ENCODE measurements at regions not wholly inside any gene's neighbourhood (a gene's known extent, or its start where the extent isn't known, plus 50 kb on each side); places are given as distances from the start of the nearest gene placed in this dataset.

DNA sequence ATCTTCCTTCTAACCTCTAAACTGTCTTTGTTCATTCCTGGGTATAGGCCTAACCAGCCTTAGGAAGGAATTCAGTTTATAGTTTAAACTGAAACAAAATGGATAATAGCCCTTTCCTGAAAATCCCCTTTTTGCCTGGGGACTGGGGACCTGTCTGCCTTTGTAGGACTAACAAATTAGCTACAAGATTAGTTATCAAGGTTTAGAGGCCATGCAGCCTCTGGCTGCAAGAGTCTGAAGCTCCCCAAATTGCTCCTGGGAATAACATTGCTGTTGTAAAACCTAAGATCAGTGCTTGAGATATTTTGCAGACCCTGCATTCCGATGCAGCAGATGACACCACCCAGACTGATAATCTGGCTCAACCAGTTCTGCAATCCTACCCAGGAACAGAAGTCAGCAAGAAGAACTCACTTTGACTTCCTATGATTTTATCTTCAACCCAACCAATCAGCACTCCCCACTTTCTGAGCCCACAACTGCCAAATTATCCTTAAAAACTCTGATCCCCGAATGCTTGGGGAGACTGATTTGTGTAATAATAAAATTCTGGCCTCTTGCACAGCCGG, 96.6 kb upstream of the ETV3 start:
- Histone ChIP-seq H3K36me3 (ENCODE audit: control insufficient read depth, insufficient read depth, low read length) (no peaks in the 10 kb centered on the region), H3K4me1 (ENCODE audit: control insufficient read depth, insufficient read depth, low read length) (peaks cover 20% of the 10 kb centered on the region), H3K9ac (ENCODE audit: extremely low read depth, low read length, poor library complexity, severe bottlenecking) (no peak overlapping the region), H3K27ac (ENCODE audit: low read depth, low read length) (no peak overlapping the region), H3K9me3 (ENCODE audit: control insufficient read depth, low read length) (no peaks in the 10 kb centered on the region), H3K4me3 (ENCODE audit: low read length) (no peak overlapping the region), H3K27me3 (ENCODE audit: control insufficient read depth, insufficient read depth, low read length, poor library complexity, severe bottlenecking) (no peaks in the 10 kb centered on the region)
- Mint-ChIP-seq H3K4me1 (peaks cover 37% of the 10 kb centered on the region), H3K27ac (peak overlapping the region; percentile 10), H3K4me3 (no peak overlapping the region), H3K27me3 (ENCODE audit: insufficient read depth) (no peaks in the 10 kb centered on the region), H3K9me3 (no peaks in the 10 kb centered on the region), H3K36me3 (ENCODE audit: low read depth) (no peaks in the 10 kb centered on the region)
- TF ChIP-seq, protein P1, sequence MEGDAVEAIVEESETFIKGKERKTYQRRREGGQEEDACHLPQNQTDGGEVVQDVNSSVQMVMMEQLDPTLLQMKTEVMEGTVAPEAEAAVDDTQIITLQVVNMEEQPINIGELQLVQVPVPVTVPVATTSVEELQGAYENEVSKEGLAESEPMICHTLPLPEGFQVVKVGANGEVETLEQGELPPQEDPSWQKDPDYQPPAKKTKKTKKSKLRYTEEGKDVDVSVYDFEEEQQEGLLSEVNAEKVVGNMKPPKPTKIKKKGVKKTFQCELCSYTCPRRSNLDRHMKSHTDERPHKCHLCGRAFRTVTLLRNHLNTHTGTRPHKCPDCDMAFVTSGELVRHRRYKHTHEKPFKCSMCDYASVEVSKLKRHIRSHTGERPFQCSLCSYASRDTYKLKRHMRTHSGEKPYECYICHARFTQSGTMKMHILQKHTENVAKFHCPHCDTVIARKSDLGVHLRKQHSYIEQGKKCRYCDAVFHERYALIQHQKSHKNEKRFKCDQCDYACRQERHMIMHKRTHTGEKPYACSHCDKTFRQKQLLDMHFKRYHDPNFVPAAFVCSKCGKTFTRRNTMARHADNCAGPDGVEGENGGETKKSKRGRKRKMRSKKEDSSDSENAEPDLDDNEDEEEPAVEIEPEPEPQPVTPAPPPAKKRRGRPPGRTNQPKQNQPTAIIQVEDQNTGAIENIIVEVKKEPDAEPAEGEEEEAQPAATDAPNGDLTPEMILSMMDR (conservative IDR thresholded peaks at IDR 0.05), result no peak
- 67 to 91% methylated on average over 1 to 3 of the region's 3 CpGs for WGBS, 2 experiments (ENCODE audit: insufficient coverage in 1 of 2, insufficient read length in 1 of 2)
- DNase-seq, result no peak

DNA sequence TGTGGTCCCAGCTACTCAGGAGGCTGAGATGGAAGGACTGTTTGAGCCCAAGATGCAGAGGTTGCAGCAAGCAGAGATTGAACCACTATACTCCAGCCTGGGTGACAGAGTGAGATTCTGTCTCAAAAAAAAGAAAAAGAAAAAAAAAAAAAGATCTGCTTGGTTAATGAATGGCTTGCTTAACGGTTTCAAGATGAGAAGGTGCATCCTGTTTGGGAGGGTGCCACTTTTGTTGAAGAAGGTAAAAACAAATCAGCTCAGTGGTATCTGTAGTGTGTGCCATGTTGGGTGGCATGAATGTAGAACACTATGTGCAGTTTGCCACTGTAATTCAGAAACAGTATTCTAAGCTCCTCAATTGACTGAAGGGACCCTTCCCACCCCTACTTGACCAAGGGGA, 94.9 kb upstream of the ETV3 start:
- no peak for DNase-seq
- Histone ChIP-seq H3K4me1 (ENCODE audit: control insufficient read depth, insufficient read depth, low read length) (peaks cover 17% of the 10 kb centered on the region), H3K27ac (ENCODE audit: low read depth, low read length) (no peak overlapping the region), H3K36me3 (ENCODE audit: control insufficient read depth, insufficient read depth, low read length) (no peaks in the 10 kb centered on the region), H3K4me3 (ENCODE audit: low read length) (no peak overlapping the region), H3K9ac (ENCODE audit: extremely low read depth, low read length, poor library complexity, severe bottlenecking) (no peak overlapping the region), H3K9me3 (ENCODE audit: control insufficient read depth, low read length) (no peaks in the 10 kb centered on the region), H3K27me3 (ENCODE audit: control insufficient read depth, insufficient read depth, low read length, poor library complexity, severe bottlenecking) (no peaks in the 10 kb centered on the region)
- Mint-ChIP-seq H3K36me3 (ENCODE audit: low read depth) (no peaks in the 10 kb centered on the region), H3K4me1 (peaks cover 24% of the 10 kb centered on the region), H3K4me3 (no peak overlapping the region), H3K27ac (no peak overlapping the region), H3K9me3 (no peaks in the 10 kb centered on the region), H3K27me3 (ENCODE audit: insufficient read depth) (no peaks in the 10 kb centered on the region)
- 88 to 96% methylated on average over 1 of the region's 1 CpG for WGBS, 2 experiments (ENCODE audit: insufficient coverage in 1 of 2, insufficient read length in 1 of 2)
- TF ChIP-seq, protein P1 (conservative IDR thresholded peaks at IDR 0.05), result no peak

- H3K9ac ChIP-seq (ENCODE audit: extremely low read depth, low read length, poor library complexity, severe bottlenecking), result no peak overlapping the region
- no peak overlapping the region for H3K4me3 Mint-ChIP-seq
- H3K4me1 ChIP-seq (ENCODE audit: control insufficient read depth, insufficient read depth, low read length), result peaks cover 14% of the 10 kb centered on the region
- no peaks in the 10 kb centered on the region for H3K27me3 ChIP-seq (ENCODE audit: control insufficient read depth, insufficient read depth, low read length, poor library complexity, severe bottlenecking)
- no peak overlapping the region for H3K27ac Mint-ChIP-seq
- H3K4me3 ChIP-seq (ENCODE audit: low read length), result no peak overlapping the region
- TF ChIP-seq, protein P1 (conservative IDR thresholded peaks at IDR 0.05), result no peak
- no peak for DNase-seq
- no peaks in the 10 kb centered on the region for H3K9me3 ChIP-seq (ENCODE audit: control insufficient read depth, low read length)
- H3K36me3 Mint-ChIP-seq (ENCODE audit: low read depth), result no peaks in the 10 kb centered on the region
- H3K27me3 Mint-ChIP-seq (ENCODE audit: insufficient read depth), result no peaks in the 10 kb centered on the region
- no peak overlapping the region for H3K27ac ChIP-seq (ENCODE audit: low read depth, low read length)
- WGBS, 2 experiments (ENCODE audit: insufficient coverage in 1 of 2, insufficient read length in 1 of 2), result 94 to 100% methylated on average over 1 to 3 of the region's 4 CpGs
- H3K4me1 Mint-ChIP-seq, result peaks cover 24% of the 10 kb centered on the region
- no peaks in the 10 kb centered on the region for H3K9me3 Mint-ChIP-seq
- no peaks in the 10 kb centered on the region for H3K36me3 ChIP-seq (ENCODE audit: control insufficient read depth, insufficient read depth, low read length)
Measured at GRCh38 chr1:157231846-157232525, 93.8 kb upstream of the ETV3 start.

Measured in endodermal cell (in vitro differentiated cells).